Suprapubic skin (tissue), 4 donors: ENCODE measurements at regions not wholly inside any gene's neighbourhood (a gene's known extent, or its start where the extent isn't known, plus 50 kb on each side); places are given as distances from the start of the nearest gene placed in this dataset.

Source experiments
- EP300 ChIP-seq: sonication (generic); formaldehyde crosslinking; IDR thresholded peaks from one replicate; pipeline ENCODE4 v1.6.1; 2017; ENCODE audit warnings: antibody characterized with exemption
- POLR2A ChIP-seq, 2 donors: fragments of 450-650 bp; IDR thresholded peaks; one replicate each; pipeline ENCODE4 v1.6.1; 2017; ENCODE audit warnings: antibody characterized with exemption in 2 of 2, mild to moderate bottlenecking in 2 of 2, moderate library complexity in 2 of 2
- POLR2AphosphoS5 ChIP-seq, 3 donors: sonication (generic); formaldehyde crosslinking; IDR thresholded peaks; one replicate each; pipeline ENCODE4 v1.6.1; 2017; ENCODE audit warnings: antibody characterized with exemption in 3 of 3
- TF ChIP-seq, protein P1 (sequence below), 2 donors: fragments of 200-600 bp in 1 of 2; fragments of 450-650 bp in 1 of 2; sonication (generic) in 1 of 2; IDR thresholded peaks; one replicate each; pipeline ENCODE4 v1.5.1; 2016 to 2019; ENCODE audit warnings: antibody characterized with exemption in 2 of 2, mild to moderate bottlenecking in 1 of 2, moderate library complexity in 1 of 2

DNA sequence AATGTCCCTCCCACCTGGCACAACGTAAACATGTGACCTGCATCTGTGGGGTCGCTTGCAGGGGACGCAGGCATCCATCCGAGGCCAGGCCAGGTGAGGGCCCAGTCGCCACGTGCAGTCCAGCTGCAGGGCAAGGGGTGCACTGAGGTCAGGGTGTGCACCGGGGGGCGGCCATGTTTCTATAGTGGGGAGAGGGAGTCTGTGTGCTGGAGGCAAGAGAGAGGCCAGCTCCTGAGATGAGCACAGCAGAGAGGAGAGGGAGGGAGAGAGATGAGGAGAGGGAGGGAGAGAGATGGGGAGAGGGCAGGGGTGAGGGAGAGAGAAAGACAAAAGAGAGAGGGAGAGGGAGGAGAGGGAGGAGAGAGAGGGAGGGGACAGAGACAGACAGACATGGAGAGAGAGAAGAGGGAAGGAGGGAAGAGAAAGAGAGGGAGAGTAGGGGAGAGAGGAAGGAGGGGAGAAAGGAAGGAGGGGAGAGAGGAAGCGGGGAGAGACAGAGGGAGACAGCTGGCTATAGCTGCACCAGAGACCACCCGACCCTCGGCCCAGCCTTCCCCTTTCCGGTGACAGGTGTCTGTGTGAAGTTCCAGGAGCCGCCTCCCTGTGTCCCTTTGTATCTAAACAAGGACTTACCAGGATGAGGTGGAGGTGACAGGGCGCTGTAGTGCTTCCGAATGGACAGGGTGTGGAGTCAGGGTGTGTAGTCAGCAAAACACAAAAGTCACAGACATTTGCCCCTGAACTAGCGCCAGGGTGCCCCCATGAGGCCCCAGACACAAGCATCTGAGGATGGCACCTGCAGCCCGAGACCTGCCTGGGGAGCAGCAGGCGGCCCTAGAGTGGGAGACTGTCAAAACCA is 68.7 kb downstream of the ADRA2C start:
- TF ChIP-seq, protein P1, sequence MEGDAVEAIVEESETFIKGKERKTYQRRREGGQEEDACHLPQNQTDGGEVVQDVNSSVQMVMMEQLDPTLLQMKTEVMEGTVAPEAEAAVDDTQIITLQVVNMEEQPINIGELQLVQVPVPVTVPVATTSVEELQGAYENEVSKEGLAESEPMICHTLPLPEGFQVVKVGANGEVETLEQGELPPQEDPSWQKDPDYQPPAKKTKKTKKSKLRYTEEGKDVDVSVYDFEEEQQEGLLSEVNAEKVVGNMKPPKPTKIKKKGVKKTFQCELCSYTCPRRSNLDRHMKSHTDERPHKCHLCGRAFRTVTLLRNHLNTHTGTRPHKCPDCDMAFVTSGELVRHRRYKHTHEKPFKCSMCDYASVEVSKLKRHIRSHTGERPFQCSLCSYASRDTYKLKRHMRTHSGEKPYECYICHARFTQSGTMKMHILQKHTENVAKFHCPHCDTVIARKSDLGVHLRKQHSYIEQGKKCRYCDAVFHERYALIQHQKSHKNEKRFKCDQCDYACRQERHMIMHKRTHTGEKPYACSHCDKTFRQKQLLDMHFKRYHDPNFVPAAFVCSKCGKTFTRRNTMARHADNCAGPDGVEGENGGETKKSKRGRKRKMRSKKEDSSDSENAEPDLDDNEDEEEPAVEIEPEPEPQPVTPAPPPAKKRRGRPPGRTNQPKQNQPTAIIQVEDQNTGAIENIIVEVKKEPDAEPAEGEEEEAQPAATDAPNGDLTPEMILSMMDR (IDR thresholded peaks at IDR 0.05) = no peak
- no peak for TF ChIP-seq POLR2A (IDR thresholded peaks at IDR 0.05)
- no peak for TF ChIP-seq EP300
- TF ChIP-seq POLR2AphosphoS5 (IDR thresholded peaks at IDR 0.05) = no peak
